ENCODE measurements at regions not wholly inside any gene's neighbourhood (a gene's known extent, or its start where the extent isn't known, plus 50 kb on each side); places are given as distances from the start of the nearest gene placed in this dataset.

GRCh38 chr6:163724196-163724595 lies 309.7 kb downstream of the QKI start:
- no peak for TF ChIP-seq CTCF (IDR thresholded peaks at IDR 0.05; ENCODE audit: low read length)
- TF ChIP-seq EZH2 (optimal IDR thresholded peaks at IDR 0.05; ENCODE audit: low read depth, low read length): no peak
- TF ChIP-seq EZH2phosphoT487 (IDR thresholded peaks at IDR 0.05; ENCODE audit: low read length): no peak

All from MM.1S (cell line).